IPS-18a (cell line): ENCODE measurements at regions not wholly inside any gene's neighbourhood (a gene's known extent, or its start where the extent isn't known, plus 50 kb on each side); places are given as distances from the start of the nearest gene placed in this dataset.

Experiments
- H3K27ac ChIP-seq: one replicate; pipeline ENCODE4 v1.5.1; 2013; ENCODE audit warnings: low read length
- H3K27me3 ChIP-seq: one replicate; pipeline ENCODE4 v1.6.1; 2013; ENCODE audit warnings: mild to moderate bottlenecking, low read length; ENCODE audit not compliant: control insufficient read depth, insufficient read depth
- H3K36me3 ChIP-seq: one replicate; pipeline ENCODE4 v1.6.1; 2013; ENCODE audit warnings: low read depth, low read length; ENCODE audit not compliant: control insufficient read depth
- H3K4me1 ChIP-seq: one replicate; pipeline ENCODE4 v1.6.1; 2013; ENCODE audit warnings: low read depth, low read length; ENCODE audit not compliant: control insufficient read depth
- H3K4me3 ChIP-seq: one replicate; pipeline ENCODE4 v1.5.1; 2013; ENCODE audit warnings: low read length
- H3K9ac ChIP-seq: one replicate; pipeline ENCODE4 v1.6.1; 2013; ENCODE audit warnings: mild to moderate bottlenecking, low read length, moderate library complexity
- H3K9me3 ChIP-seq: one replicate; pipeline ENCODE4 v1.6.1; 2013; ENCODE audit warnings: low read depth, low read length; ENCODE audit not compliant: control insufficient read depth

DNA sequence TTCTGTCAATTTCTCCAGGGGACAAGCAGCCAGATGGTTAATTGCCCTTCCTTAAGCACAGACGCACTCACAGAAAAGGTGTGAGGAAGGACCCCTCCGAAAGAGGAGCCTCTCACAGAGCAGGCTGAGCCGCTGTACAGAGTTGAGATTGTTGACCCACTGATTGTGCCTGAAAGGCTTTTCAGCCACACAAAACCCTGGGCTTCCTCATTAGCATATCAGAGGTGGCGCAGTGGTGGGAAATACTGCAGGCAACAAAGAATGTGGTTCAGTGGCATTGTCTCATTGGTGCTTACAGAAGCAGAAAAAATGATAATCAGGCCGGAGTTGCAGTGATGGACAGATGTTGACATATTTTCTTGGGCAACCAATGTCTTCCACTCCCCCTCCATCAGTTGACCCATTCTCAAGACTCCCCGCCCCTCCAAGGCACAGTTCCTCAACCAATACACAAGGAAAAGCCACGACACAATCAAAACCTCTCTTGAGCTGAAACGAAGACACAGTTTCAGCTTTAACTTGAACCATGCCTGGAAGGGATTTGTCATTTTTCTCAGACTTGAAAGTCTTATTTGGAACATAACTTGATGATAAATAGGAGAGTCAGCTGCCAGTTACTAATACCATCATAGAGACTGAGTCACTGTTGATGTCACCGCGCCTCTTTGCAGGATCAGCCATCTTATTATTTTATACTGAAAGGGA lies 53.1 kb downstream of the ATXN3L start:
- H3K4me1 ChIP-seq = peaks cover 13% of the 10 kb centered on the region
- no peaks in the 10 kb centered on the region for H3K9me3 ChIP-seq
- H3K36me3 ChIP-seq = no peaks in the 10 kb centered on the region
- H3K9ac ChIP-seq = no peak overlapping the region
- no peak overlapping the region for H3K4me3 ChIP-seq
- H3K27me3 ChIP-seq = no peaks in the 10 kb centered on the region
- H3K27ac ChIP-seq = no peak overlapping the region

DNA sequence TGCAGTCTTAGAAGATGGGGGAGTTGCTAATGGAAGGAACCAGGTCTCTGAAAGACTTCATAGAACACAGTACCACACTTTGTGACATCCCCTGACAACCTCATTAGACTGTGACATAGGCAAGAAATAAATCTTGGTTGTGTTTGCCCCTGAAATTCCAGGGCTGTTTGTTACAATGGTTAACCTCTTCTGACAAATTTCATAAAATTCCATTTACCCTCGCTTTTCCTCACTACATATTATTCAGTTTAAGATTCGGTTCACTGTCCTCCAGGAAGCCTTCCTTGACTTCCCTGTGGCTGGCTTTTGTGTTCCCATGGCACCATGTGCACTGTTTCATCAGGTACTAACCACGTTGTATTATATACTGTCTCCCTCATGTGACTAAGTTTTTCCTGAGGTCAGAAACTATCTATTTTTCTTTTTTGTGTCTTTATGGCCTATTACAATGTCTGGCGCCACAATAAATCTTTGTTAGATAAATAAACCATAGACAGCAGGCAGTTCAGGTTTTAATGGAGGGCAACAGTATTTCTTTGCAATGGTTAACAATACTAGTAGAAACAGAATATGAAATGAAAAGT lies 54.2 kb downstream of the ATXN3L start:
- Histone ChIP-seq H3K27me3 (no peaks in the 10 kb centered on the region), H3K27ac (no peak overlapping the region), H3K9me3 (no peaks in the 10 kb centered on the region), H3K4me3 (no peak overlapping the region), H3K9ac (no peak overlapping the region), H3K36me3 (no peaks in the 10 kb centered on the region), H3K4me1 (peaks cover 13% of the 10 kb centered on the region)

DNA sequence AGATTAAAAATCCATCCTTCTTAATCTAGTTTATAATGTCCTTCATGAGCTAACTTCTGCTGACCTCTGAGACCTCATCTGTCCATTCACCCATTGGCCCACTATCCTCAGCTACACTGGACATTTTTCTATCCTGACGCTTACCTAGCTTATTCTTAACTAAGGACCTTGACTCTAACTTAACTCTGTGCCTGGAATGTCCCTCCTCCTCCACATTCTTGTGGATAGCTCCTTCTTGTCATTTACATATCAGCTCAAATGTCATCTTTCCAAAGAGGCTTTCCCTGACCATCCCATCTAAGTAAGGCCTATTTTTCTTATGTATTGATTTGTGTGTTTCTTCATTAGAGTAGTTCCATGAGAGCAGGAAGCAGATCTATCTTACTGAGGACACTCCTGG lies 54.7 kb downstream of the ATXN3L start:
- Histone ChIP-seq H3K9me3 (no peaks in the 10 kb centered on the region), H3K27ac (no peak overlapping the region), H3K9ac (no peak overlapping the region), H3K4me3 (no peak overlapping the region), H3K4me1 (peaks cover 13% of the 10 kb centered on the region), H3K36me3 (no peaks in the 10 kb centered on the region), H3K27me3 (no peaks in the 10 kb centered on the region)

DNA sequence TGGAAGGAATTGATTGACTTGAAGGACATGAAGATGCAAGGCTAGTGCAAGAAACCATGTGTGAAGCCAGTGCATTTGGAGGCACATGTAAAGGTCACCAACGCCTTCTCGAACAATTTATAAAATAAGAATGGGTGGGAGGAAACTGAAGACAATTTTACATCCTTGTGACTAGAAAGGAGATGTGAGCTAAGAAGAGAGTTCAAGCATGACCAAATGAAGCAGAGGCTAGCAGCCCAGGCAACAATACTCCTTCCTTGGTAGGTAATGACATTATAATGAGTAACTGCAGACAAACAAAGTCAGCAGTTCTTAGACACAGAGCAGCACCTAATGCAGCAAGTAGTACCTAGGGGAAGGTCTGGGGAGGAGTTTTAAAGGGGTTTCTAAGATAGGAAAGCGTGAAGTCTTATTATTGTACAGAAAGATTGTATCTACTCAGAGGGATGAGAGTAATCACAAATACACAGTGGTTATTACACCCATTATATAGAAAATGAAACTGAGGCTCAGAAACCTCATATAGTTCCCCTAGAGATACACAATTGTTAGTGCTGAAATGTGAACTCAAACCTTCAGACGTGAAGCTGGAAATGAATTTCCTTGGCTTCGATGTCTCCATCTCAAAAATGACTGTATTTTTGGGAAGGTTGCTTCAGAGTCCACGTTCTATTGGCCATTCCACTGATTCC lies 56.1 kb downstream of the ATXN3L start:
- Histone ChIP-seq H3K4me3 (no peak overlapping the region), H3K9me3 (no peaks in the 10 kb centered on the region), H3K27ac (no peak overlapping the region), H3K4me1 (peaks cover 13% of the 10 kb centered on the region), H3K9ac (no peak overlapping the region), H3K36me3 (no peaks in the 10 kb centered on the region), H3K27me3 (no peaks in the 10 kb centered on the region)

DNA sequence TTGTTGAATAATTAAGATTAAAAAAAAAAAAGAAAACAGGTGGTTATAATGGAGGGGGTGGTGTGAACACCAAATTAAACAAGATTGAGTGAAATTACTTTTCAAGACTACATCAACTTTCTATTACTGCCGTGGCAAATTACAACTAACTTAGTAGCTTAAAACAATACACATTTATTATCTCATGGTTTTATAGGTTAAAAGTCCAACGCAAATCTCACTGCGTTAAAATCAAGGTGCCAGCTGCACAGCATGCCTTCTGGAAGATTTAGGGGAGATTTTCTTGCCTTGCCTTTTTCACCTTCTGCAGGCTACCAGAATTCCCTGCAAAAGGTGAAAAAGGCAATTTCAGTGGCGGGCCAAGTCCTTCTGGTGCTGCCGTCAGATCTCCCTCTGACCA lies 58.5 kb downstream of the ATXN3L start:
- no peaks in the 10 kb centered on the region for H3K27me3 ChIP-seq
- no peak overlapping the region for H3K27ac ChIP-seq
- no peak overlapping the region for H3K9ac ChIP-seq
- no peaks in the 10 kb centered on the region for H3K36me3 ChIP-seq
- H3K4me1 ChIP-seq = peaks cover 6% of the 10 kb centered on the region
- H3K4me3 ChIP-seq = no peak overlapping the region
- H3K9me3 ChIP-seq = no peaks in the 10 kb centered on the region

DNA sequence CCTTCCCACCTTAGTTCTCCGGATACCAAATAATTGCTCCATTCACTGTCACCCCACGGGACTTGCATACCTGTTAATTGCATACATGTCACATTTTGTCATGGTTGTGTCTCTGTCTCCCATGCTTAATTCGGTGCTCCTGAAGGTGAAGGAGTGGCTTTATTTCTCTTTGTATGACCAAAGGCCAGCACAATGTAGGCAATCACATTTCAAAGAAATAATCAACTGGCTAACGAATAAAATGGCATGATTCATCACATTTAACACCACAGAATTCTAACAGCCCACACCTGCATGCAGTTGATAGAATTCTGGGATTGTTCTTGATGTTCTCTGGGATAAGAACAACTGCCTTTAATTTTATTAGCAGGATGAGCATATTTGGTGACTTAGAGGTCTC lies 59.3 kb downstream of the ATXN3L start:
- no peak overlapping the region for H3K27ac ChIP-seq
- H3K4me3 ChIP-seq = no peak overlapping the region
- no peaks in the 10 kb centered on the region for H3K36me3 ChIP-seq
- H3K27me3 ChIP-seq = no peaks in the 10 kb centered on the region
- H3K9me3 ChIP-seq = no peaks in the 10 kb centered on the region
- H3K4me1 ChIP-seq = peaks cover 5% of the 10 kb centered on the region
- no peak overlapping the region for H3K9ac ChIP-seq

DNA sequence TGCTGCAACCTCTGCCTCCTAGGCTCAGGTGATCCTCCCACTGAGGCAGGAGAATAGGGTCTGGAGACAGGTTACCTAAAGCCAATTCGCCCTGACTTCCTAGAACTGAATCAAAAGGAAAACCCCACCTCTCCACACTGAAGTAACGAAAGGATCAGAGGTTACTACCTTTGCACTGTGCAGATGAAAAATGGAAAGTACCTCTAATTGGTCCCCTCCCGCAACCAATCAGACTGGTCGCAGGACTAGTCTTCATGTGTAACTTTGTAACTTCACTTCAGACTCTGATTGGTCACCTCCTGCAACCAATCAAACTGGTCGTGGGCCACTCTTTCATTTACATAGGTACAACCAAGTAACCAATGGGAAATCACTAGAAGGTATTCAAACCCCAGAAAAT lies 61.1 kb downstream of the ATXN3L start:
- no peaks in the 10 kb centered on the region for H3K4me1 ChIP-seq
- no peak overlapping the region for H3K9ac ChIP-seq
- H3K27ac ChIP-seq = no peak overlapping the region
- H3K4me3 ChIP-seq = no peak overlapping the region
- H3K9me3 ChIP-seq = no peaks in the 10 kb centered on the region
- H3K36me3 ChIP-seq = no peaks in the 10 kb centered on the region
- no peaks in the 10 kb centered on the region for H3K27me3 ChIP-seq

DNA sequence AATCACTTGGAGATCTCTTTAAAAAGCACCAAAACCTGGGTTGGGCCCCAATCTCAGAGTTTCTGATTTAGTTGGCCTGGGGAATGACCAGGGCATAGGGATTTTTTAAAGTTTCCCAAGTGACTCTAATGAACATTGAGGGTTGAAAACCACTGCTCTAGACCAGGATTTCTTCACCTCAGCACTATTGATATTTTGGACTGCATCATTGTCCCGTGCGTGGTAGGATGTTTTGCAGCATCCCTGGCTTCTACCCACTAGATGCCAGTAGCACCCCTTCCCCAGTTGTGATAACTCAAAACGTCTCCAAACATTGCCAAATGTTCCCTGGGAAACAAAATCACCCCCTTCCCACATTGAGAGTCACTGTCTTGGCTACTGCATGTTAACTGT lies 61.8 kb downstream of the ATXN3L start:
- H3K27ac ChIP-seq = no peak overlapping the region

DNA sequence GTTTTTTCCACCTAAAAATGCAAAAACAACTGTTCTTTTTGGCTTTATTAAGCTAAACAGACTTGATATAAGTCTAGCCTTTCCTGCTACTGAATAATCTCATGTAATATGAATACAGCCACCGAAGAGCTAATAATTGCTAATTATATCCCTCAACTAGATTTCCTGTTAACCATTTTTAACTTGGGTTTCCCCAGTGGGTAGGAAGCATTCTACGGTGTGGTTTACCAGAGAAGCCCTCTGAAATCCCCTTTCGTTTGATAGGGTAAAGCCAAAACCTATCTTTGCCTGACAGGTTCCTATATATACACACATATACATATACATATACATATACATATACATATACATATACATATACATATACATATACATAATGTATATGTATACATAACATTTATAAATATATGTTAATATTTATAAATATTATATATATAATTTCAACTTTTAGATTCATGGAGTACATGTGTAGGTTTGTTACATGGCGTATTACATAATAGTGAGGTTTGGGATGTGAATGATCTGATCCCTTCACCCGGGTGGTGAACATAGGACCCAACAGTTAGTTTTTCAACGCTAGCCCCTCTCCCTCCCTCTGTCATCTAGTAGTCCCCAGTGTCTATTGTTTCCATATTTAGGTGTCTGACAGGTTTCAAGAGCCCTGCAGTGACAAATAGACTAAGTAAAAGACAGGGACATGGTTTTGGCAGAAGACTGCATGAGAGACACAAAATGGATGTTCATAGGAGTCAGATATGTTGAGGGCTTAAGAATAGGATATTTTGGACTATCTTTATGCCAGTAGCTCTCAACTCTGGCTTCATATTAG lies 62.4 kb downstream of the ATXN3L start:
- Histone ChIP-seq H3K4me3 (no peak overlapping the region), H3K4me1 (no peaks in the 10 kb centered on the region), H3K9ac (no peak overlapping the region)

More for the DNA sequence above, 61.8 kb downstream of the ATXN3L start:
- H3K9ac ChIP-seq = no peak overlapping the region
- H3K9me3 ChIP-seq = no peaks in the 10 kb centered on the region
- no peaks in the 10 kb centered on the region for H3K27me3 ChIP-seq
- H3K4me3 ChIP-seq = no peak overlapping the region
- no peaks in the 10 kb centered on the region for H3K36me3 ChIP-seq
- H3K4me1 ChIP-seq = no peaks in the 10 kb centered on the region

DNA sequence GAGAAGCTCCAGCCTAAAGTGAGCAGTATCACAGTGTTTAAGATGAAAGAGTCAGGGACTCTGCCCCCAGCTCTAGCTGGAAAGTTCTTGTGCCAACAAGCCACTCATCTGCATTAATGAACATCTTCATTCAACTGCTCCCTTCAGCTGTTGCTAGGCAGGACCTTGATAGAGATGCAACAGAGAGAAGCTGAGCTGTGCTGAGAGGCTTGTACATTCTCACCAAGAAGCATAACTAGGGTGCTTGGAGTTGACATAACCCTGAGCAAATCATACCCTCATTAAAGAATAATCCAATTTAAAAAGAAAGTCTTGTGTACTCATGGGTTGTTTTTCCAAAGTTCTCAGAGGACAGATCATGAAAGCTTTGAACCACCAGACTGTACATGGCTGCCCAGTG lies 63.2 kb downstream of the ATXN3L start:
- Histone ChIP-seq H3K36me3 (no peaks in the 10 kb centered on the region), H3K27me3 (no peaks in the 10 kb centered on the region), H3K9me3 (no peaks in the 10 kb centered on the region), H3K4me1 (no peaks in the 10 kb centered on the region), H3K4me3 (no peak overlapping the region), H3K9ac (no peak overlapping the region), H3K27ac (no peak overlapping the region)

More for the DNA sequence above, 62.4 kb downstream of the ATXN3L start:
- Histone ChIP-seq H3K9me3 (no peaks in the 10 kb centered on the region), H3K36me3 (no peaks in the 10 kb centered on the region), H3K27ac (no peak overlapping the region), H3K27me3 (no peaks in the 10 kb centered on the region)

DNA sequence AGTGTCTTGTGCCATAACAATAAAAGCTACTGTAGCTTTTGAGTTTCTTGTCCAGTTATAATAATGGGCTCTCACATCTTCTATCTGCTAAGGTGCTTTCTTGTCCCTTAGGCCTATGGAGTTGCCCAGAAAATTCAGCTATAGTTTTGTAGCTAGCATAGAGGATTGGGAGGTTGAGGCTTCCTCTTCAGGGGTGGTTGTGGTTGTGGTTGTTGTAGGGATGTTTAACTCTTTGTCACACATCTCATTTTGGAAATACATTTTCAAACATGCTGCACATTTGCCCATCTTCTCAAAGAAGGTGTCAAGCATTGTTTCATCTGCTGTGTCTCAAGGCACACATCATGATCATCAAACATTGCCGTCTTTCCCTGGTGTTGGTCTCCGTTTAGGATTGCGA lies 65.0 kb downstream of the ATXN3L start:
- Histone ChIP-seq H3K4me3 (no peak overlapping the region), H3K9me3 (no peaks in the 10 kb centered on the region), H3K9ac (no peak overlapping the region), H3K36me3 (no peaks in the 10 kb centered on the region), H3K27me3 (no peaks in the 10 kb centered on the region), H3K4me1 (no peaks in the 10 kb centered on the region), H3K27ac (no peak overlapping the region)
